ENCODE measurements at regions not wholly inside any gene's neighbourhood (a gene's known extent, or its start where the extent isn't known, plus 50 kb on each side); places are given as distances from the start of the nearest gene placed in this dataset.

- TF ChIP-seq CTCF (conservative IDR thresholded peaks at IDR 0.05 in 1 of 2, IDR thresholded peaks at IDR 0.05 in 1 of 2; ENCODE audit: low read depth in 1 of 2, low read length in 2 of 2) = no peak
- no peak for TF ChIP-seq EZH2 (IDR thresholded peaks at IDR 0.05; ENCODE audit: low read length, missing control alignments)
These were observed 796.3 kb upstream of the SLC10A2 start for GRCh38 chr13:103862525-103862924.
